SU-DHL-6 (cell line): ENCODE measurements at regions not wholly inside any gene's neighbourhood (a gene's known extent, or its start where the extent isn't known, plus 50 kb on each side); places are given as distances from the start of the nearest gene placed in this dataset.
"Not testable (repeated sequence)": the region's sequence is repeated elsewhere in the genome, so short reads cannot be mapped to it uniquely, and the experiment has no call there.

Experiments
- H2AFZ ChIP-seq: fragments of 200-600 bp; sonication (generic); 2 replicates; pipeline ENCODE4 v1.6.1; 2014; ENCODE audit warnings: low read depth, mild to moderate bottlenecking, moderate library complexity, mixed read lengths, antibody characterized with exemption, low read length; ENCODE audit not compliant: severe bottlenecking
- H3F3A ChIP-seq: fragments of 200-600 bp; shearing (Covaris generic); 2 replicates; pipeline ENCODE4 v1.6.0; 2016; ENCODE audit warnings: antibody characterized with exemption, mild to moderate bottlenecking; ENCODE audit not compliant: insufficient read depth
- H3K27ac ChIP-seq: fragments of 200-600 bp; sonication (generic); 2 replicates; pipeline ENCODE4 v1.5.1; 2016; ENCODE audit warnings: low read depth, mild to moderate bottlenecking, low read length, moderate library complexity, mixed read lengths
- H3K27me3 ChIP-seq: fragments of 200-600 bp; sonication (generic), shearing (Covaris generic); 2 replicates; pipeline ENCODE4 v1.6.0; 2014; ENCODE audit warnings: mild to moderate bottlenecking, low read length
- H3K36me3 ChIP-seq: fragments of 200-600 bp; sonication (generic); 2 replicates; pipeline ENCODE4 v1.6.1; 2014; ENCODE audit warnings: mild to moderate bottlenecking, low read length, mixed read lengths
- H3K4me2 ChIP-seq: fragments of 300-600, 200-600 bp; shearing (Covaris generic), sonication (generic); 2 replicates; pipeline ENCODE4 v1.6.0; 2014; ENCODE audit warnings: low read length, low read depth, mild to moderate bottlenecking; ENCODE audit not compliant: poor library complexity, severe bottlenecking
- H3K4me3 ChIP-seq: fragments of 200-600 bp; sonication (generic); 2 replicates; pipeline ENCODE4 v1.5.1; 2014; ENCODE audit warnings: antibody characterized with exemption, low read length, mild to moderate bottlenecking, mixed read lengths; ENCODE audit not compliant: insufficient read depth, poor library complexity, severe bottlenecking
- H3K79me2 ChIP-seq: fragments of 200-600 bp; sonication (generic); 2 replicates; pipeline ENCODE4 v1.6.1; 2014; ENCODE audit warnings: mild to moderate bottlenecking, low read length, moderate library complexity; ENCODE audit not compliant: insufficient read depth
- H3K9ac ChIP-seq: fragments of 200-600 bp; sonication (generic); 2 replicates; pipeline ENCODE4 v1.7.0; 2014; ENCODE audit warnings: mild to moderate bottlenecking, low read length
- H3K9me2 ChIP-seq: fragments of 200-600 bp; sonication (generic); replicated peaks from 2 replicates; pipeline ENCODE4 v1.6.1; 2014; ENCODE audit warnings: low read length; ENCODE audit not compliant: insufficient read depth
- H3K9me3 ChIP-seq: fragments of 200-600 bp; sonication (generic); 2 replicates; pipeline ENCODE4 v1.6.1; 2014; ENCODE audit warnings: low read length, mixed read lengths; ENCODE audit not compliant: insufficient read depth
- H4K20me1 ChIP-seq: fragments of 200-600 bp; sonication (generic); 2 replicates; pipeline ENCODE4 v1.6.1; 2014; ENCODE audit warnings: low read depth, mild to moderate bottlenecking, antibody characterized with exemption, low read length, moderate library complexity, mixed read lengths
- CTCF ChIP-seq: fragments of 200-600 bp; sonication (generic); IDR thresholded peaks from one replicate; pipeline ENCODE4 v1.5.1; 2017; ENCODE audit warnings: antibody characterized with exemption, mild to moderate bottlenecking, low read length, moderate library complexity; ENCODE audit not compliant: insufficient read depth, poor library complexity, severe bottlenecking
- EZH2phosphoT487 ChIP-seq: fragments of 200-600 bp; sonication (generic), shearing (Covaris generic); conservative IDR thresholded peaks from 2 replicates; pipeline ENCODE4 v1.6.1; 2018; ENCODE audit warnings: mild to moderate bottlenecking, antibody characterized with exemption, low read length, moderate library complexity, mixed read lengths

DNA sequence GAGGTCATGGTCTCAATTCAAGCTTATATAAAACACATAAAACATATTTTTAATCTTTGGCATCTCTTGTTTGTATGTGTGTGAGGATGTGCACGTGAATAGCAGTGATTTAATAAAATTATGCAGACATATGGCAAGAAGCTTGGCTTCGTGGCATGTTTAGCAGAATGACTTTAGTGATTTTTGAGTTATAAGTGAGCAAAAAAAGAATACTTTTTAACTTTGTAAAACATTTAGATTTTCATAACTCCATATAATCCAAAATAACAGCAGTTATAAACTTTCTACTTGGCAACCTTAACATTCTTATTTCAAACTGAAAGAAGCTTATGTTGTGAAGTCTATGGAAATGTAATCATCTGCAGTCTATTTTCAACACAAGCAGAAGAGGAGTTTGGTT lies 120.6 kb downstream of the SLITRK1 start:
- H3F3A ChIP-seq = no peaks in the 10 kb centered on the region
- H3K27me3 ChIP-seq = no peaks in the 10 kb centered on the region
- H4K20me1 ChIP-seq = no peaks in the 10 kb centered on the region
- H3K9me2 ChIP-seq = no peaks in the 10 kb centered on the region
- no peak overlapping the region for H3K4me3 ChIP-seq
- no peak for TF ChIP-seq CTCF
- TF ChIP-seq EZH2phosphoT487 = no peak
- H3K36me3 ChIP-seq = no peaks in the 10 kb centered on the region
- H3K27ac ChIP-seq = no peak overlapping the region
- no peaks in the 10 kb centered on the region for H3K9me3 ChIP-seq
- no peak overlapping the region for H3K4me2 ChIP-seq
- no peak overlapping the region for H2AFZ ChIP-seq
- no peaks in the 10 kb centered on the region for H3K79me2 ChIP-seq
- H3K9ac ChIP-seq = no peak overlapping the region

- not testable (repeated sequence) for H3K27me3 ChIP-seq, H3K27ac ChIP-seq, H3K9ac ChIP-seq, H3K79me2 ChIP-seq, H3K4me2 ChIP-seq, H3K9me2 ChIP-seq, H3F3A ChIP-seq, H4K20me1 ChIP-seq, H3K4me3 ChIP-seq, H2AFZ ChIP-seq, H3K9me3 ChIP-seq, H3K36me3 ChIP-seq
Measured at GRCh38 chr13:83755210-83755609, 127.1 kb downstream of the SLITRK1 start.

DNA sequence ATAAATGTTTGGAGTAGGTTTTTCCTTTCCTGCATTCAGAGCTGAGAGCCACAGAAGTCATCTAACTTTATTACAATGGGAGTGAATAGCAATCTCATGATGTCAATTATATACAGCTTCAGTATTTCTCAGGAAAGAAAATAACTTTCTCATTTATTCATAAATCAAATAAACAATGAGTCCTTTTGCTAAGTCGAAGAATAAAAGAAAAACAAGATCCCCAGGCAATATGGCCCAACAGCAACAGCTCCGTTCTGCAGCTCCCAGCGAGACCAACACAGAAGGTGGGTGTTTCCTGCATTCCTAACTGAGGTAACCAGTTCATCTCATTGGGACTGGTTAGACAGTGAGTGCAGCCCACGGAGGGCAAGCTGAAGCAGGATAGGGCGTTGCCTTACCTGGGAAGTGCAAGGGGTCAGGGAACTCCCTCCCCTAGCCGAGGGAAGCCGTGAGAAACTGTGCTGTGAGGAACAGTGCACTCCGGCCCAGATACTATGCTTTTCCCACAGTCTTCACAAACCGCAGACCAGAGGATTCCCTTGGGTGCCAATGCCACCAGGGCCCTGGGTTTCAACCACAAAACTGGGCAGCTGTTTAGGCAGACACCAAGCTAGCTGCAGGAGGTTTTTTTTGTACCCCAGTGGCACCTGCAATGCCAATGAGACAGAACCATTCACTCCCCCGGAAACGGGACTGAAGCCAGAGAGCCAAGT lies 128.2 kb downstream of the SLITRK1 start:
- no peaks in the 10 kb centered on the region for H3F3A ChIP-seq
- no peak for TF ChIP-seq CTCF
- TF ChIP-seq EZH2phosphoT487 = no peak
- no peak overlapping the region for H3K4me2 ChIP-seq
- no peaks in the 10 kb centered on the region for H3K79me2 ChIP-seq
- no peak overlapping the region for H3K9ac ChIP-seq
- no peak overlapping the region for H3K27ac ChIP-seq
- H3K9me2 ChIP-seq = no peaks in the 10 kb centered on the region
- H3K4me3 ChIP-seq = no peak overlapping the region
- no peaks in the 10 kb centered on the region for H3K27me3 ChIP-seq
- H2AFZ ChIP-seq = no peak overlapping the region
- no peaks in the 10 kb centered on the region for H4K20me1 ChIP-seq
- H3K36me3 ChIP-seq = no peaks in the 10 kb centered on the region
- no peaks in the 10 kb centered on the region for H3K9me3 ChIP-seq

GRCh38 chr13:83752141-83752540 lies 130.1 kb downstream of the SLITRK1 start:
- Histone ChIP-seq H3K27ac (no peak overlapping the region), H3K9me3 (no peaks in the 10 kb centered on the region), H3K79me2 (no peaks in the 10 kb centered on the region), H4K20me1 (no peaks in the 10 kb centered on the region), H3K9ac (no peak overlapping the region), H2AFZ (no peak overlapping the region), H3K4me2 (no peak overlapping the region), H3F3A (no peaks in the 10 kb centered on the region), H3K27me3 (no peaks in the 10 kb centered on the region), H3K9me2 (no peaks in the 10 kb centered on the region), H3K4me3 (no peak overlapping the region), H3K36me3 (no peaks in the 10 kb centered on the region)
- TF ChIP-seq EZH2phosphoT487 = no peak
- TF ChIP-seq CTCF = no peak
